ENCODE measurements at regions not wholly inside any gene's neighbourhood (a gene's known extent, or its start where the extent isn't known, plus 50 kb on each side); places are given as distances from the start of the nearest gene placed in this dataset.

GRCh38 chr16:55930036-55930435 lies 54.9 kb upstream of the CES5A start:
- TF ChIP-seq CTBP1 (IDR thresholded peaks at IDR 0.05; ENCODE audit: borderline replicate concordance), result no peak
- TF ChIP-seq FOXM1 (IDR thresholded peaks at IDR 0.05; ENCODE audit: borderline replicate concordance), result no peak
- TF ChIP-seq LEF1 (IDR thresholded peaks at IDR 0.05; ENCODE audit: borderline replicate concordance), result no peak
- TF ChIP-seq PKNOX1 (IDR thresholded peaks at IDR 0.05), result no peak
- no peak for TF ChIP-seq ELF4 (IDR thresholded peaks at IDR 0.05)
- no peak for TF ChIP-seq NFRKB (IDR thresholded peaks at IDR 0.05)
- TF ChIP-seq HDGF (IDR thresholded peaks at IDR 0.05; ENCODE audit: borderline replicate concordance), result no peak
- no peak for TF ChIP-seq SUZ12 (IDR thresholded peaks at IDR 0.05)
- TF ChIP-seq ZNF384 (IDR thresholded peaks at IDR 0.05), result no peak
- no peak for TF ChIP-seq FOXA1 (IDR thresholded peaks at IDR 0.05)
- TF ChIP-seq ARNT (IDR thresholded peaks at IDR 0.05), result no peak
- TF ChIP-seq BHLHE40 (IDR thresholded peaks at IDR 0.05; ENCODE audit: borderline replicate concordance), result no peak
- TF ChIP-seq L3MBTL2 (conservative IDR thresholded peaks at IDR 0.05), result no peak
- ChIA-PET POLR2A (no interaction called here), CTCF (no interaction called here)
- DNase-seq (ENCODE audit: extremely low spot score), result no peak

GRCh38 chr16:55929181-55929580 lies 54.0 kb upstream of the CES5A start:
- TF ChIP-seq LEF1 (IDR thresholded peaks at IDR 0.05; ENCODE audit: borderline replicate concordance) (no peak), ARNT (IDR thresholded peaks at IDR 0.05) (no peak), PKNOX1 (IDR thresholded peaks at IDR 0.05) (no peak), FOXA1 (IDR thresholded peaks at IDR 0.05) (no peak), ZNF384 (IDR thresholded peaks at IDR 0.05) (no peak), FOXM1 (IDR thresholded peaks at IDR 0.05; ENCODE audit: borderline replicate concordance) (no peak), CTBP1 (IDR thresholded peaks at IDR 0.05; ENCODE audit: borderline replicate concordance) (no peak), FOXK2 (IDR thresholded peaks at IDR 0.05) (no peak), BHLHE40 (IDR thresholded peaks at IDR 0.05; ENCODE audit: borderline replicate concordance) (no peak), SP1 (IDR thresholded peaks at IDR 0.05) (no peak)
- ChIA-PET POLR2A (no interaction called here), CTCF (no interaction called here)
- no peak for DNase-seq (ENCODE audit: extremely low spot score)

DNA sequence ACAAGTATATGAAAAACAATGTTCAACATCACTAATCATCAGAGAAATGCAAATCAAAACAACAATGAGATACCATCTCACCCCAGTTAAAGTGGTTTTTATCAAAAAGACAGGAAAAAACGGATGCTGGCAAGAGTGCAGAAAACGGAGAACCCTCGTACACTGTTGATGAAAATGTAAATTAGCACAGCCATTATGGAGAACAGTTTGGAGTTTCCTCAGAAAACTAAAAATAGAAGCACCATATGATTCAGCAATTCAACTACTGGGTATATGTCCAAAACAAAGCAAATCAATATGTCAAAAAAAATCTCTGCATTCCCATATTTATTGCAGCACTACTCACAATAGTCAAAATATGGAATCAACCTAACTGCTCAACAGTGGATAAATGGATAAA lies 50.1 kb upstream of the CES5A start:
- DNase-seq (ENCODE audit: extremely low spot score), result no peak
- TF ChIP-seq LEF1 (IDR thresholded peaks at IDR 0.05; ENCODE audit: borderline replicate concordance) (no peak), SUZ12 (IDR thresholded peaks at IDR 0.05) (no peak), PKNOX1 (IDR thresholded peaks at IDR 0.05) (no peak), HDGF (IDR thresholded peaks at IDR 0.05; ENCODE audit: borderline replicate concordance) (no peak), TARDBP (IDR thresholded peaks at IDR 0.05) (no peak), SP1 (IDR thresholded peaks at IDR 0.05) (no peak), ELF4 (IDR thresholded peaks at IDR 0.05) (no peak), ARNT (IDR thresholded peaks at IDR 0.05) (no peak), FOXK2 (IDR thresholded peaks at IDR 0.05) (no peak), FOXM1 (IDR thresholded peaks at IDR 0.05; ENCODE audit: borderline replicate concordance) (no peak), CTBP1 (IDR thresholded peaks at IDR 0.05; ENCODE audit: borderline replicate concordance) (no peak), BHLHE40 (IDR thresholded peaks at IDR 0.05; ENCODE audit: borderline replicate concordance) (no peak)
- ChIA-PET POLR2A (no interaction called here), CTCF (no interaction called here)

Measured in HEK293T (cell line).